Breast epithelium (tissue), 4 donors: ENCODE measurements at regions not wholly inside any gene's neighbourhood (a gene's known extent, or its start where the extent isn't known, plus 50 kb on each side); places are given as distances from the start of the nearest gene placed in this dataset.

Experiments
- DNase-seq, 2 donors: peaks; one replicate each; pipeline ENCODE4 v3.0.0-alpha.2; 2019; ENCODE audit warnings: low spot score in 2 of 2
- H3K27ac ChIP-seq, 2 donors: fragments of 200-600 bp; sonication (generic) in 1 of 2; one replicate each; pipeline ENCODE4 v1.5.1; 2016 to 2019; ENCODE audit warnings: mild to moderate bottlenecking in 1 of 2
- H3K27me3 ChIP-seq, 2 donors: fragments of 200-600 bp; sonication (generic) in 1 of 2; one replicate each; pipeline versions ENCODE4 v1.5.1 to v1.6.0; 2017 to 2019; ENCODE audit warnings: control low read depth in 1 of 2, mild to moderate bottlenecking in 1 of 2
- H3K36me3 ChIP-seq: fragments of 200-600 bp; one replicate; pipeline ENCODE4 v1.5.1; 2019
- H3K4me1 ChIP-seq, 2 donors: fragments of 200-600 bp; sonication (generic); one replicate each; pipeline ENCODE4 v1.5.1; 2016 to 2019; ENCODE audit warnings: control low read depth in 1 of 2
- H3K4me3 ChIP-seq, 3 donors: fragments of 200-600 bp; sonication (generic); 1 replicate in 2 of 3; 2 replicates in 1 of 3; pipeline ENCODE4 v1.5.1; 2016 to 2019; ENCODE audit warnings: mild to moderate bottlenecking in 3 of 3, moderate library complexity in 2 of 3
- H3K9me3 ChIP-seq, 2 donors: fragments of 200-600 bp; sonication (generic) in 1 of 2; one replicate each; pipeline ENCODE4 v1.5.1; 2016 to 2019; ENCODE audit warnings: control low read depth in 1 of 2
- CTCF ChIP-seq, 3 donors: fragments of 450-650 bp; IDR thresholded peaks; one replicate each; pipeline ENCODE4 v1.5.1; 2016 to 2017; ENCODE audit warnings: antibody characterized with exemption in 3 of 3, mild to moderate bottlenecking in 3 of 3, moderate library complexity in 3 of 3
- POLR2A ChIP-seq: fragments of 450-650 bp; IDR thresholded peaks from one replicate; pipeline ENCODE4 v1.6.1; 2016; ENCODE audit warnings: antibody characterized with exemption, mild to moderate bottlenecking, moderate library complexity
- POLR2AphosphoS5 ChIP-seq, 3 donors: sonication (generic); formaldehyde crosslinking; IDR thresholded peaks; one replicate each; pipeline ENCODE4 v1.6.1; 2017; ENCODE audit warnings: antibody characterized with exemption in 3 of 3
- intact Hi-C: fragments of 100-400 bp; cut with DNase I; formaldehyde crosslinking; loops from one replicate; pipeline ENCODE4 v1.15.1; 2023; ENCODE audit warnings: low total_unique reads

DNA sequence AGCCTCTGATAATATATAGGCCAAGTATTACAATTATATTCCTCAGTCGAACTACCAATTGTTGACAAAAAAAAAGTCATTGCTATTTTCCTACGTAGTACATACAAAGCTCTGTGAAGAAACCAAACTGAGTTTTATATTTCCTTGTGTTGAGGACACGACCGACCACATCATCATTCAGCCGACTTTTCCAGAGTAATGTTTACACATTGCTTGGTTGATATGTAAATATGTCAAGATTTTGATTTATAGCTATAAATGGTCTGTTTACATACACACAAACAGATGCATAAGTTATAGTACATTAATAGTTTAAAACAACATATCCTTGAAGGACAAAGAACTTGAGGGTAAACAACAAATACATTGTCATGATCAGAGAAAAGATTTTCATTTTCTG is 121.5 kb downstream of the CRPPA start:
- H3K4me1 ChIP-seq: no peaks in the 10 kb centered on the region
- no peak overlapping the region for H3K27ac ChIP-seq
- no peak for DNase-seq
- intact Hi-C loops: no loop called here
- H3K4me3 ChIP-seq: no peak overlapping the region
- TF ChIP-seq CTCF (IDR thresholded peaks at IDR 0.05) (no peak), POLR2A (no peak), POLR2AphosphoS5 (IDR thresholded peaks at IDR 0.05) (no peak)
- no peaks in the 10 kb centered on the region for H3K9me3 ChIP-seq
- no peaks in the 10 kb centered on the region for H3K36me3 ChIP-seq
- no peaks in the 10 kb centered on the region for H3K27me3 ChIP-seq

DNA sequence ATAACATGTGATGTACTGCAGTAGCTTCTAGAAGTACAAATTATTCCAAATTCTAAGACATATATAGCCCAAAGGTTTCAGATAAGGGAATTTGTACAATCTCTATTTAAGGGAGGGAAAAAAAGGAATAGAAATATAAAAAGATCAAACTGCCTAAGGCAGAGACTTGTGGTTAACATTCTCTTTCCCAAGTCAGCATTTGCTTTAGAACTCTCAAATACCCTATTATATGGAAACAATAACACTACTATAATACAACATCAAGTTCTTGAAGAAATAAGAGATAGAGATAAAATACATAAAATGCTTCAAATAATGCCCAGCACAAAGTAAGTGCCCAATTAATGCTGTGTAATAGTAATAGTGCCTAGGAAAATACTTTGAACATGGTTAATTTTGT is 123.1 kb downstream of the CRPPA start:
- H3K27me3 ChIP-seq: no peaks in the 10 kb centered on the region
- no peaks in the 10 kb centered on the region for H3K36me3 ChIP-seq
- TF ChIP-seq POLR2AphosphoS5 (IDR thresholded peaks at IDR 0.05): no peak
- no peak for TF ChIP-seq CTCF (IDR thresholded peaks at IDR 0.05)
- no peak for TF ChIP-seq POLR2A
- no peaks in the 10 kb centered on the region for H3K4me1 ChIP-seq
- no peaks in the 10 kb centered on the region for H3K9me3 ChIP-seq
- no peak overlapping the region for H3K27ac ChIP-seq
- intact Hi-C loops: no loop called here
- H3K4me3 ChIP-seq: no peak overlapping the region
- DNase-seq: no peak

- no peak for DNase-seq
- no peak for TF ChIP-seq CTCF (IDR thresholded peaks at IDR 0.05)
- TF ChIP-seq POLR2AphosphoS5 (IDR thresholded peaks at IDR 0.05): no peak
- no peak for TF ChIP-seq POLR2A
- no peak overlapping the region for H3K4me3 ChIP-seq
- no peak overlapping the region for H3K27ac ChIP-seq
- H3K36me3 ChIP-seq: no peaks in the 10 kb centered on the region
- intact Hi-C loops: no loop called here
- no peaks in the 10 kb centered on the region for H3K27me3 ChIP-seq
- H3K4me1 ChIP-seq: no peaks in the 10 kb centered on the region
- no peaks in the 10 kb centered on the region for H3K9me3 ChIP-seq
Measured at GRCh38 chr7:16295558-16295957, 125.8 kb downstream of the CRPPA start.

- Histone ChIP-seq H3K4me1 (no peaks in the 10 kb centered on the region), H3K27me3 (no peaks in the 10 kb centered on the region), H3K4me3 (no peak overlapping the region), H3K27ac (no peak overlapping the region), H3K9me3 (no peaks in the 10 kb centered on the region), H3K36me3 (no peaks in the 10 kb centered on the region)
- intact Hi-C loops: no loop called here
- no peak for DNase-seq
- no peak for TF ChIP-seq CTCF (IDR thresholded peaks at IDR 0.05)
- TF ChIP-seq POLR2A: no peak
- no peak for TF ChIP-seq POLR2AphosphoS5 (IDR thresholded peaks at IDR 0.05)
Measured at GRCh38 chr7:16293669-16294425, 127.5 kb downstream of the CRPPA start.

DNA sequence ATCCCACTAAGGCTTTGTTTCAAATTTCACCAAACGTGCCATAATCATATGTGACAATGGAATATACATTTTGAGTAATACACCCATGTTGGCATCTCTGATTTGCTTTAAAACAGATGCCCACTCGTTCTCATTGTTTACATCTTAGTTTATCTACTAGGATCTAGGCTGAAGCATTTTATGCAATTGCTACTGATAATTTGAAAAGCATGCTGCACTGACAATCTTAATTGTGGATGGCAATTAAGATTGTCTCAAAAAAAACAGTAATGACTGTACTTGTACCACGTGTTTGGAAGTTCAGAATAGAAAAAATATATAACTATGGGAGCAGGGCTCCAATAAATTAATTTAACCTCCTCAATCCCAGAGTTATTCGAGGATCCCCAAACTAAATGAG is 136.8 kb downstream of the CRPPA start:
- Histone ChIP-seq H3K4me1 (no peaks in the 10 kb centered on the region), H3K27me3 (no peaks in the 10 kb centered on the region), H3K4me3 (no peak overlapping the region), H3K36me3 (no peaks in the 10 kb centered on the region), H3K27ac (no peak overlapping the region), H3K9me3 (no peaks in the 10 kb centered on the region)
- TF ChIP-seq POLR2A (no peak), CTCF (IDR thresholded peaks at IDR 0.05) (no peak), POLR2AphosphoS5 (IDR thresholded peaks at IDR 0.05) (no peak)
- intact Hi-C loops: no loop called here
- no peak for DNase-seq
